Omental fat pad (tissue), 3 donors: ENCODE measurements at regions not wholly inside any gene's neighbourhood (a gene's known extent, or its start where the extent isn't known, plus 50 kb on each side); places are given as distances from the start of the nearest gene placed in this dataset.

Experiments
- ATAC-seq: fragments of 150-250 bp; one replicate; pipeline ENCODE4 v1.9.1; 2016; ENCODE audit warnings: mild to moderate bottlenecking, moderate library complexity; ENCODE audit not compliant: low FRiP score
- DNase-seq: peaks from one replicate; pipeline ENCODE4 v3.0.0-alpha.2; 2019; ENCODE audit warnings: low spot score
- TF ChIP-seq, protein P1 (sequence below), 3 donors: fragments of 450-650 bp; IDR thresholded peaks; one replicate each; pipeline ENCODE4 v1.5.1; 2016 to 2017; ENCODE audit warnings: antibody characterized with exemption in 3 of 3, mild to moderate bottlenecking in 3 of 3, moderate library complexity in 2 of 3

DNA sequence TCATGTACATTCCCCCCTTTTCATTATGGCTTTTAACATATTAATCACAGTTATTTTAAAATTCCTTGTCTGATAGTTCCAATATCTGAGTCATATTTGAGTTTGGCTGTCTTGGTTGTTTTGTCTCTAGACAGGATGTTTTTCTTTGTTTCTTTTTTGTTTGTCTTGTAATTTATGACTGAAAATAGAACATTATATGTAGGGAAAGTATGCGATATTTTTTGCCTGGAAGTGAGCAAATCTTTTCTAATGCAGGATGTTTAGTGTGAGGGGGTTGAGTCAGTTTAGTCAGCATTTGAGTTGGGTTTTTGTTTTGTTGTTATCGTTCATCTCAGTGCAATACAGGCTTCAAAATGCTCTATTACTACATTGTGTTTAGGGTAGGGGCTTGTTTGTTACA, 239.7 kb downstream of the SNAPC1 start:
- TF ChIP-seq, protein P1, sequence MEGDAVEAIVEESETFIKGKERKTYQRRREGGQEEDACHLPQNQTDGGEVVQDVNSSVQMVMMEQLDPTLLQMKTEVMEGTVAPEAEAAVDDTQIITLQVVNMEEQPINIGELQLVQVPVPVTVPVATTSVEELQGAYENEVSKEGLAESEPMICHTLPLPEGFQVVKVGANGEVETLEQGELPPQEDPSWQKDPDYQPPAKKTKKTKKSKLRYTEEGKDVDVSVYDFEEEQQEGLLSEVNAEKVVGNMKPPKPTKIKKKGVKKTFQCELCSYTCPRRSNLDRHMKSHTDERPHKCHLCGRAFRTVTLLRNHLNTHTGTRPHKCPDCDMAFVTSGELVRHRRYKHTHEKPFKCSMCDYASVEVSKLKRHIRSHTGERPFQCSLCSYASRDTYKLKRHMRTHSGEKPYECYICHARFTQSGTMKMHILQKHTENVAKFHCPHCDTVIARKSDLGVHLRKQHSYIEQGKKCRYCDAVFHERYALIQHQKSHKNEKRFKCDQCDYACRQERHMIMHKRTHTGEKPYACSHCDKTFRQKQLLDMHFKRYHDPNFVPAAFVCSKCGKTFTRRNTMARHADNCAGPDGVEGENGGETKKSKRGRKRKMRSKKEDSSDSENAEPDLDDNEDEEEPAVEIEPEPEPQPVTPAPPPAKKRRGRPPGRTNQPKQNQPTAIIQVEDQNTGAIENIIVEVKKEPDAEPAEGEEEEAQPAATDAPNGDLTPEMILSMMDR (IDR thresholded peaks at IDR 0.05): no peak
- DNase-seq (no peak), ATAC-seq (no peak)

DNA sequence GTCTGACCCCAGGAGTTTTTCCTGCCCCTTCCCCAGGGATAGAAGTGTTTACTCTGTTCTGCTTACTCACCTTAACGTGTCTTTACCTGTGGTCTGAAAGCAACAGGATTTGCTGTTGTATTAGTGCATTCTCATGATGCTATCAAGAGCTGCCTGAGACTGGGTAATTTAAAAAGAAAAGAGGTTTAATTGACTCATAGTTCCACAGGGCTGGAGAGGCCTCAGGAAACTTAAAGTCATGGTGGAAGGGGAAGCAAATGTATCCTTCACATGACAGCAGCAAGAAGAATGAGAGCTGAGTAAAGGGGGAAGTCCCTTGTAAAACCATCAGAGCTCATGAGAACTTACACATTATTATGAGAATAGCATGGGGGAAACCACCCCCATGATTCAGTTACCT, 240.4 kb downstream of the SNAPC1 start:
- TF ChIP-seq, protein P1 (IDR thresholded peaks at IDR 0.05): no peak
- ATAC-seq (no peak), DNase-seq (no peak)

DNA sequence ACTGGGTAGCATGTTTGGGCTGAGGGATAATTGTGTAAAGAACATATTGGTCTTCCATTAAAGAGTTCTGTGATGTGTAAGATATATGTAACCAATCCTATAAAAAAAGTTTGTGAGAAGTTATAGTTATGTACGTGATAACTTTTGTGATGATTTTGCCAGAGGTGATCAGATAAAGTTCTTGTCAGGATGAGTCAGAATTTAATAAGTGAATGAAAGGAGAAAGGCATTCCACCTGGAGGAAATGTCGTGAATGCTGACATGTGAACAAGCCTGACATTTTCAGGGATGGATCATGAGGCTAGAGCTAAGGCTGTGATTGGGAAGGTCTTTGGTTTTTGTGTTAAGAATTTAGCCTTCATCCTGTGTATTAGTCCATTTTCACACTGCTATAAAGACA, 241.5 kb downstream of the SNAPC1 start:
- DNase-seq (no peak), ATAC-seq (no peak)
- TF ChIP-seq, protein P1 (IDR thresholded peaks at IDR 0.05): no peak

DNA sequence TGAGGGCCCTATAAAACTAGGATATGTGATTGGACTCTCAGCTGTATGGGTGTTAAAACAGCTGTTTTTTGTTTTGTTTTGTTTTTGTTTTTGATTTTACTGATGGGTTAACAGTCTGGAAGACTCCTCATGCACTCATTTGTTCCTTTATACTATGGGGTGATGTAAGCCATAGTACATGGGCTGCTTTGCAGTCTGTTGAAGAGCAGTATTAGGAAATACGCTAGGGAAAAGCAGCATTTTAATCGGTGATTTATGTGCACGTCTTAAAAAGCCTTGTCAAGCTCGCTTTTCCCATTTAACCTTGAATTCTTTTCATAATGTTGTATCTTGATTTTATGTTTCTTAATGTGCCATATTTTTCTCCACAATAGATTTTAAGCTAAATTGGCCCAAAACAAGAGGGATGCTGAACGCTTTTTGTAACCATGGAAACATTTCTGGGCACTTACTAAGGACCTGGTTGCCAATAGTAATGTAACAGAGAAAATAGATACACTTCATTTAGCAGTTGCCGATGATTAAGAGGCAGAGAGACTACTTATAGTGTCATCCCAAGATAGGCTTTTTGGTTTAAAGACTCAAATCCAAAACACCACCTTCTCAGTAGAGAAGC, 244.0 kb downstream of the SNAPC1 start:
- TF ChIP-seq, protein P1 (IDR thresholded peaks at IDR 0.05): no peak
- ATAC-seq (no peak), DNase-seq (no peak)

DNA sequence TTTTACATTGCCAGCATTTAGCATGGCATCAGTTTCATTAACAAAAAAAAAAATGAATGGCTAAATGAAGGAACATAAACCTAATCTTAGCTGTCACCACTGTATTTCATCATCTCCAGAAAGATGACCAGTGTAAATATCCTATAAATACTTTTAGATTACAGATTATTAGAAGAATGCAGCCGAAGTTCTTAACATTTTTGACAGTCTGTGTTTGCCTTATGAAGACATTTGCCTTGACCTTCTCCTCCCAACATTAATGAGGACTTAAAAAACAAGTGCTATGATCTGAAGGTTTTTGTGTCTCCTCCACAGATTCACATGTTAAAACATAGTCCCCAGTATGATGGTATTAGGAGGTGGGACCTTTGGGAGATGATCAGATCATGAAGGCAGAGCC, 253.0 kb downstream of the SNAPC1 start:
- TF ChIP-seq, protein P1 (IDR thresholded peaks at IDR 0.05): no peak
- ATAC-seq: no peak
- DNase-seq: no peak

DNA sequence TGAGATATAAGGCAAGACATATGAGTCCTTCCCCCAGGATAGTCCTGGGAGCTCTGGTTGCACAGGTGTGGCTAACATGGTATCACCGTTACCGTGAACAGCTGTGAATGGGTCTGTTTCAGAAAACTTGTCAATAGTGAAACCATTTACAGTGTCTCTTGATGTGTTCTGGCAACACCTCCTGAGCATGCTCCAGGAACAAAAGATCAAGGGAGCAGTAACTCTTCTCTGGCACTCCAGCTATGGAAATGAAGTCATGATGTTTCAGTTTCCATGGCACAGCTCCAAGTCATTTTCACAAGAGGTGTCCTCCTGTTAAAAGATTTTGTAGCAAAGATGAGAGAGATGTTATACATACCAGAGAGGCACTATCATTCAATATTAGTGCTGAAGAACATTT, 253.7 kb downstream of the SNAPC1 start:
- ATAC-seq (no peak), DNase-seq (no peak)
- TF ChIP-seq, protein P1 (IDR thresholded peaks at IDR 0.05): no peak

DNA sequence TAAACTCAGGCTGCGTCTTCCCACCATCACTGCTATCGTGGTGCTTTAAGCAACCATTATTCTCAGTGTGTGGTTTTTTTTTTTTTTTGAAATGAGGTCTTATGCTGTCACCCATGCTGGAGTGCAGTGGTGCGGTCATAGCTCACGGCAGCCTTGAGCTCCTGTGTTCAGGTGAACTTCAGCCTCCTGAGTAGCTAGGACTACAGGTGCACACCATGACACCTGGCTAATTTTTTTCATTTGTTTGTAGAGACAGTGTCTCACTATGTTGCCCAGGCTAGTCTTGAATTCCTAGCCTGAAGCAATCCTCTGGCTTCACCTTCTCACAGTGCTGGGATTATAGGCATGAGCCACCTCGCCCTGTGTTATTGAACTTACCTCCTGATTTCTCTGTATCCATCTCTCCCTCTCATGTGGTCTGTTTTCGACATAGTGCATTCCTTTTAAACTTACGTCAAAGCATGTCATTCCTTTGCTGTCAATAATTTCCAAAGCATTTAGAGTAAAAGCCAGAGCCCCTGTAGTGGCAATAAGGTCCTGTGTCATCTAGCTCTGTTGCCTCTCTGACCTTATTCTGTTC, 255.5 kb downstream of the SNAPC1 start:
- ATAC-seq: no peak
- TF ChIP-seq, protein P1 (IDR thresholded peaks at IDR 0.05): no peak
- no peak for DNase-seq
